ENCODE measurements at regions not wholly inside any gene's neighbourhood (a gene's known extent, or its start where the extent isn't known, plus 50 kb on each side); places are given as distances from the start of the nearest gene placed in this dataset.

GRCh38 chr10:30793093-30793492, 163.5 kb upstream of the LYZL2 start:
- no peak for DNase-seq

GRCh38 chr10:30792025-30792424, 162.5 kb upstream of the LYZL2 start:
- no peak for DNase-seq

GRCh38 chr10:30791197-30791611, 161.7 kb upstream of the LYZL2 start:
- DNase-seq, result no peak

- no peak for DNase-seq
Observed at GRCh38 chr10:30789806-30790205, 160.3 kb upstream of the LYZL2 start.

- DNase-seq, result no peak
Observed at GRCh38 chr10:30788307-30788706, 158.8 kb upstream of the LYZL2 start.

GRCh38 chr10:30786906-30787305, 157.4 kb upstream of the LYZL2 start:
- no peak for DNase-seq

- no peak for DNase-seq
Observed at GRCh38 chr10:30786131-30786530, 156.6 kb upstream of the LYZL2 start.

- DNase-seq, result peak; percentile 22
Observed at GRCh38 chr10:30784897-30785605, 155.5 kb upstream of the LYZL2 start.

- DNase-seq, result no peak
Observed at GRCh38 chr10:30784524-30784896, 155.0 kb upstream of the LYZL2 start.

GRCh38 chr10:30783939-30784501, 154.5 kb upstream of the LYZL2 start:
- peak; percentile 82 for DNase-seq

- no peak for DNase-seq
Observed at GRCh38 chr10:30782537-30783461, 153.2 kb upstream of the LYZL2 start.

- no peak for DNase-seq
Observed at GRCh38 chr10:30782157-30782536, 152.6 kb upstream of the LYZL2 start.

- DNase-seq, result no peak
Observed at GRCh38 chr10:30781670-30782121, 152.1 kb upstream of the LYZL2 start.

- DNase-seq, result no peak
Observed at GRCh38 chr10:30778769-30779168, 149.2 kb upstream of the LYZL2 start.

GRCh38 chr10:30775779-30776591, 146.4 kb upstream of the LYZL2 start:
- no peak for DNase-seq

- no peak for DNase-seq
Observed at GRCh38 chr10:30774261-30774660, 144.7 kb upstream of the LYZL2 start.

GRCh38 chr10:30773501-30773900, 143.9 kb upstream of the LYZL2 start:
- no peak for DNase-seq

GRCh38 chr10:30770816-30771215, 141.3 kb upstream of the LYZL2 start:
- no peak for DNase-seq

GRCh38 chr10:30770229-30770628, 140.7 kb upstream of the LYZL2 start:
- no peak for DNase-seq

GRCh38 chr10:30769361-30769760, 139.8 kb upstream of the LYZL2 start:
- no peak for DNase-seq

- DNase-seq, result no peak
Observed at GRCh38 chr10:30765616-30766015, 136.1 kb upstream of the LYZL2 start.

GRCh38 chr10:30765022-30765615, 135.6 kb upstream of the LYZL2 start:
- DNase-seq, result no peak

GRCh38 chr10:30763918-30764317, 134.4 kb upstream of the LYZL2 start:
- no peak for DNase-seq
